GM19395 (cell line): ENCODE measurements at regions not wholly inside any gene's neighbourhood (a gene's known extent, or its start where the extent isn't known, plus 50 kb on each side); places are given as distances from the start of the nearest gene placed in this dataset.
"Not testable (repeated sequence)": the region's sequence is repeated elsewhere in the genome, so short reads cannot be mapped to it uniquely, and the experiment has no call there.

Experiments used
- ATAC-seq: cut with Tn5 transposase; IDR thresholded peaks from one replicate; pipeline ENCODE4 v1.9.1; 2021; ENCODE audit warnings: mild to moderate bottlenecking, moderate library complexity; ENCODE audit not compliant: unreplicated experiment

DNA sequence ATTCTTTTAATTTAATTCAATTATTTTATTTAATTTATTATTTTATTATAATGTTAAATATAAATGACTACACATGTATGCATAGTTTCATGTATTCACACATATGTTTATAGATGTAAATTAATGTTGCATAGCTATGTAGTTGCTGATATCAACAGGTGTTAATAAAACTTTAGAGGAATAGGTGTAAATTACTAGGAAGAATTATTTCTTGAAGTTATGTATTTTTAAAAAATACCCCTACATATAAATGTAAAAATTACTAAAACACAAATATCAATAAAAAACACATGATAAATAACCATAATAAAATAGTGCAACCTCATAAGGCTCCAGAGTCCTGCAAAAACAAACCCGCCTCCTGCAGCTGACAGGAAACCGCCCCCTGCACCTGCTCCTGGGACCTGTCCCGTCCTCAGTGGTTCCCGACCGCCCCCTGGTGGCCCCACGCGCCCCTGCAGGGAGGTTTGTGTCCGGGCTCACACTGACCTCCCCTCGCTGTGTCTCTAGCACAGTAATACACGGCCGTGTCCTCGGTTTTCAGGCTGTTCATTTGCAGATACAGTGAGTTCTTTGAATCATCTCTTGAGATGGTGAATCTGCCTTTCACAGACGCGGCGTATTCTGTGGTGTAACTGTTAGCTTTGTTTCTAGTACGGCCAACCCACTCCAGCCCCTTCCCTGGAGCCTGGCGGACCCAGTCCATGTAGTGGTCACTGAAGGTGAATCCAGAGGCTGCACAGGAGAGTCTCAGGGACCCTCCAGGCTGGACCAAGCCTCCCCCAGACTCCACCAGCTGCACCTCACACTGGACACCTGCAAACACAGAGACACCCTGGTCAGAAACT is 1264.0 kb downstream of the TMEM121 start:
- no peak for ATAC-seq

GRCh38 chr14:106792543-106792942 is 1266.2 kb downstream of the TMEM121 start:
- no peak for ATAC-seq

GRCh38 chr14:106798166-106798565 is 1271.8 kb downstream of the TMEM121 start:
- not testable (repeated sequence) for ATAC-seq

DNA sequence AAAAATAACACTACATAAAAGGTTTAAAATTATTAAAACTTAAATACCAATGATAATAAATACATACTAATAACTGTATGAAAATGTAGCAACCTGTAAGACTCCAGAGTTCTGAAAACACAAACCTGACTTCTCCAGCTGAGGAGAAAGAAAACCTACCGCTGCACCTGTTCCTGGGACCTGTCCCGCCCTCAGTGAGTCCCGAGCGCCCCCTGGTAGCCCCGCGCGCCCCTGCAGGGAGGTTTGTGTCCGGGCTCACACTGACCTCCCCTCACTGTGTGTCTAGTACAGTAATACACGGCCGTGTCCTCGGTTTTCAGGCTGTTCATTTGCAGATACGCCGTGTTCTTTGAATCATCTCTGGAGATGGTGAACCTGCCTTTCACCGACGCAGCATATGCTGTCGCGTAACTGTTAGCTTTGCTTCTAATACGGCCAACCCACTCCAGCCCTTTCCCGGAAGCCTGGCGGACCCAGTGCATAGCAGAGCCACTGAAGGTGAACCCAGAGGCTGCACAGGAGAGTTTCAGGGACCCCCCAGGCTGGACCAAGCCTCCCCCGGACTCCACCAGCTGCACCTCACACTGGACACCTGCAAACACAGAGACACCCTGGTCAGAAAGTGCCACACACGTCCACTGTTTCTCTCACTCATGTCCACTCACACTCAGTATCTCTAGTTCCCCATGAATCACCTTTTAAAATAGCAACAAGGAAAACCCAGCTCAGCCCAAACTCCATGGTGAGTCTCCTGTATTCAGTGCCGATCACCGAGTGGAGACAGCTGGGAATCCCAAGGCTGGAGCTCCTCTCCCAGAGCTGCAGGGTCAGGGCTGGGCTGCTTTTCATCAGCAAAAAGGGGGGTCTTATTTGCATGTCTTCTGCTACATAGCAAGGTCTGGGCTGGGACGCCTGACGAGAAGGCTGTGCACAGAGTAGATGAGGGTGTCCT is 1276.3 kb downstream of the TMEM121 start:
- no peak for ATAC-seq

DNA sequence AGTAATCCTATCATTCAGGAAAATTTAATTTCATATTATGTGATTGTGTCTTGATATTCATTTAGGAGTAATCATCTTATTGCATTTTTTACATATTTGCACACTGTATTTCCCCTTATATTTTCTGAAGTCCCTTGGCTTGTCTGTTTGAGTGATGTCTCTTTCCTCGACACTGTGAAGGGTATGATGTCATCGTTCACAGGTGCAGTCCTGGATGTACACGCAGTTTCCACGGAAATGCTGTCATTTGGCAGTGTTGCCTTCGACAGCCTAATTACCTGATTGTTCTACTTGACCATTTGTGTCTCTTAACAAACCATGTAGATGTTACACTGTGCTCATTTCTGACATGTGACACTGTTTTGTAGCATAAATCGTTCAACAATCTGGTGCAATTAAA is 1277.0 kb downstream of the TMEM121 start:
- no peak for ATAC-seq

GRCh38 chr14:106807493-106807892 is 1281.1 kb downstream of the TMEM121 start:
- no peak for ATAC-seq

DNA sequence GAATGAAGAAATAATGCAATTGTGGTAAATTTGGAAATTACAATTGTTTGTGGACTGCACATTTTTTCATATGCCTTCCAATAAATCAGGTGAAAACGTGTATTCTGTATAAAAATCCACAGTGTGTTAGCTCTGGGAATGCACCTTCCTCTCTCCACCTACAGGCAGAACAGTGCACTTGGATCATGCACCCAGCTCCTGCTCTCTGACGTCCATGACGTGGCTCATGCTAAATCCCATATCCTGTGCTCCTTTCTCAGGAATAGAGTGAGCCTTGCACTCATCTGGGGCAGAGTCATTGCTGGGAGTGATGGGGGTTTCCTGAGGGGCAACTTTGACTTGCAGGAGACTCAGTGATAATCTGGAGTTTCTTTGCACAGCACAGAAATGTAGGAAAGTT is 1282.1 kb downstream of the TMEM121 start:
- no peak for ATAC-seq

GRCh38 chr14:106808907-106809306 is 1282.5 kb downstream of the TMEM121 start:
- ATAC-seq, result no peak

- ATAC-seq, result no peak
Observed at GRCh38 chr14:106809615-106810014, 1283.2 kb downstream of the TMEM121 start.

- not testable (repeated sequence) for ATAC-seq
Observed at GRCh38 chr14:106810168-106810567, 1283.8 kb downstream of the TMEM121 start.

DNA sequence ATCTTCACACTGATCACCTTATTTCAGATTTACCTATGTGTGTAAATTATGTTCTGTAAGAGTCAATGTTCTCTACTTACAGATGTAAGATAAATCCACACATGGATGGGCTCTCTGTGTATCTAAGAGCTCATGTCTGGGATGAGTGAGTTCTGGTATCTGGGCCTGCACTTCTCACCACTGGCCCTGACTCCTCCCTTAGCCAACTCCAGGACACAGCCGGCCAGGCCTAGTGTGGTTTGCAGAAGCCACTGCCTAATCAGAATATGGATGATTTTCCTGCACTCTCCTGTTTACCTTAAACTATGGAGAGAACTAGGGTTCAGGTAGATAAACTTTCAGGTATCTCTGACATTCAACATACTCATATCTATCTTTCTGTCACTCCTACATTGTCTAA is 1284.8 kb downstream of the TMEM121 start:
- no peak for ATAC-seq

- no peak for ATAC-seq
Observed at GRCh38 chr14:106812788-106813476, 1286.5 kb downstream of the TMEM121 start.

GRCh38 chr14:106813477-106813823 is 1287.1 kb downstream of the TMEM121 start:
- ATAC-seq, result no peak

GRCh38 chr14:106820119-106820518 is 1293.7 kb downstream of the TMEM121 start:
- ATAC-seq, result no peak

GRCh38 chr14:106821119-106821518 is 1294.7 kb downstream of the TMEM121 start:
- ATAC-seq, result no peak

- ATAC-seq, result no peak
Observed at GRCh38 chr14:106822905-106823304, 1296.5 kb downstream of the TMEM121 start.

DNA sequence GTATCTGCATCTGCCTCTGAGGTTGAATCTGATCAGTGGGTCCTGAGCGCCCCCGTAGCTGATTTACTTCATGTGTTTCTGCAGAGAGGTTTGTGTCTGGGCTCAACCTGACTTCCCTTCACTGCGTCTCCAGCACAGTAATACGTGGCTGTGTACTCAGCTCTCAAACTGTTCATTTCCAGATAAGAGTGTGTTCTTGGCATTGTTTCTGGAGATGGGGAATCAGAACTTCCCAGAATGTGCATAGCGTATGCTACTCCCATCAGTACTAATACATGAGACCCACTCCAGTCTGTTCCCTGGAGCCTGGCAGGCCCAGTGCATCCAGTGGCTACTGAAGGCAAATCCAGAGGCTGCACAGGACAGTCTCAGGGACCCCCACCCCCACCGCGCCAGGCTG is 1297.2 kb downstream of the TMEM121 start:
- ATAC-seq, result no peak

DNA sequence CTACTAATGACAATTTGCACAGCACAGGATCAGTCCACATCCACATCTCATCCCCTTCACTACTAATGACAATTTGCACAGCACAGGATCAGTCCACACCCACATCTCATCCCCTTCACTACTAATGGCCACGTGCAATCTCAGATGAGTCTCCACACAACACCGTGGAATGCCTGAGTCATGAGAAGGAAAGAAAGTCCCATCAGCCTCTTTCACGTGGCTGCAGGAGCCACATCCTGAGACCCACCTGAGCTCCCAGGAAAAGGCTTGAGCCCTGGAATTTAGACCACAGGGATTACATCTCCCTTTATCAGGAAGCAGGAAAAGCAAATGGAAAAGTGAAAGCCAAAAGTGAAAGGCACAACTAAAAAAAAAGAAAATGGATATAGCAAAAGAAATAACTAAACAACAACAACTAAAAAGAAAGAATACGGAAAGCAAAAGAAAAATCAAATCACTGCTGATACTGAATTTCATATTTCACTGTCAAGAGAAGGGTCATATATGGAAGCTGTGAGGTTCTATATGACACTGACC is 1300.5 kb downstream of the TMEM121 start:
- no peak for ATAC-seq

- no peak for ATAC-seq
Observed at GRCh38 chr14:106831322-106831720, 1304.9 kb downstream of the TMEM121 start.

DNA sequence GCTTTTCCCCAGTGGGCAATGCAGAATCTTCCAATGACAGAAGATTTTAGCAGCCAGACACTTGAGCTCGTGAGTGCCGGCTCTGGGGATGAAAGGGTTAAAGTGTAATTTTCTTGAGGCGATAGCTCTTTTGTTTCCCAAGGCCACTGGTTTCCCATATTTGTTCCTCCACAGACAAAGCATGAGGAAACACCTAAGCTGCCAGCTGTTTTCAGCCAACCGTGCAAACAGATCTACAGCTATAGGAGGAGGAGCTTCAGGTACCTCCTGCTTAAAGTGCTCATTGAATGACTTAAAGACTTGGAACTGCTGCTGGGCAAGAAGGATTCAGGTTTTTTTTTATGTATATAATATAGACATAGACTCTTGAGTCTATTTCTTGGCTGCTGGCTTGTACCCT is 1311.5 kb downstream of the TMEM121 start:
- ATAC-seq, result no peak
